Fibroblast of lung (primary cell): ENCODE measurements at regions not wholly inside any gene's neighbourhood (a gene's known extent, or its start where the extent isn't known, plus 50 kb on each side); places are given as distances from the start of the nearest gene placed in this dataset.

ENCODE experiments used
- DNase-seq, 2 donors: peaks; one replicate each; pipeline versions ENCODE4 v3.0.0 to v3.0.0-alpha.2; 2010; ENCODE audit warnings: low read depth in 2 of 2
- H2AFZ ChIP-seq: 2 replicates; pipeline ENCODE4 v1.5.1; 2012; ENCODE audit warnings: low read length, control low read depth, inconsistent platforms
- H3K27ac ChIP-seq: 2 replicates; pipeline ENCODE4 v1.5.1; 2011; ENCODE audit warnings: low read length, control low read depth; ENCODE audit not compliant: insufficient read depth
- H3K27me3 ChIP-seq: 2 replicates; pipeline ENCODE4 v1.5.1; 2011; ENCODE audit warnings: mild to moderate bottlenecking, low read length; ENCODE audit not compliant: control insufficient read depth, insufficient read depth
- H3K36me3 ChIP-seq: 2 replicates; pipeline ENCODE4 v1.5.1; 2011; ENCODE audit warnings: low read length; ENCODE audit not compliant: control insufficient read depth, insufficient read depth
- H3K4me1 ChIP-seq: 2 replicates; pipeline ENCODE4 v1.5.1; 2011; ENCODE audit warnings: low read length; ENCODE audit not compliant: control insufficient read depth, insufficient read depth; ENCODE audit errors: extremely low read depth
- H3K4me2 ChIP-seq: 2 replicates; pipeline ENCODE4 v1.5.1; 2011; ENCODE audit warnings: low read length, control low read depth; ENCODE audit not compliant: insufficient read depth; ENCODE audit errors: extremely low read depth
- H3K4me3 ChIP-seq, 4 experiments: fragments of 200-600 bp in 1 of 4; sonication (generic) in 1 of 4; replicated peaks in 1 of 4; 2 replicates each; pipeline ENCODE4 v1.5.1; 2011 to 2016; ENCODE audit warnings: low read length in 4 of 4, low read depth in 3 of 4, mild to moderate bottlenecking in 3 of 4, control low read depth in 2 of 4, inconsistent platforms in 1 of 4, mixed read lengths in 1 of 4; ENCODE audit not compliant: insufficient read depth in 1 of 4; ENCODE audit errors: control extremely low read depth in 1 of 4
- H3K79me2 ChIP-seq: 2 replicates; pipeline ENCODE4 v1.5.1; 2012; ENCODE audit warnings: mild to moderate bottlenecking, low read length, inconsistent platforms; ENCODE audit not compliant: control insufficient read depth, insufficient read depth
- H3K9ac ChIP-seq: 2 replicates; pipeline ENCODE4 v1.5.1; 2011; ENCODE audit warnings: mild to moderate bottlenecking, low read length, control low read depth; ENCODE audit not compliant: insufficient read depth
- H3K9me3 ChIP-seq: 2 replicates; pipeline ENCODE4 v1.5.1; 2012; ENCODE audit warnings: low read depth, low read length; ENCODE audit not compliant: control insufficient read depth, insufficient read depth
- H4K20me1 ChIP-seq: 2 replicates; pipeline ENCODE4 v1.5.1; 2011; ENCODE audit warnings: low read length; ENCODE audit not compliant: control insufficient read depth, insufficient read depth; ENCODE audit errors: extremely low read depth
- EZH2 ChIP-seq: IDR thresholded peaks from 2 replicates; pipeline ENCODE4 v1.5.1; 2012; ENCODE audit warnings: low read length, control low read depth, mild to moderate bottlenecking; ENCODE audit errors: missing control alignments
- TF ChIP-seq, protein P1 (sequence below), 2 donors: IDR thresholded peaks in 1 of 2; conservative IDR thresholded peaks in 1 of 2; 1 replicate in 1 of 2; 2 replicates in 1 of 2; pipeline ENCODE4 v1.5.1; 2011 to 2012; ENCODE audit warnings: low read length in 2 of 2, control low read depth in 1 of 2, inconsistent platforms in 1 of 2, low read depth in 1 of 2, mild to moderate bottlenecking in 1 of 2

DNA sequence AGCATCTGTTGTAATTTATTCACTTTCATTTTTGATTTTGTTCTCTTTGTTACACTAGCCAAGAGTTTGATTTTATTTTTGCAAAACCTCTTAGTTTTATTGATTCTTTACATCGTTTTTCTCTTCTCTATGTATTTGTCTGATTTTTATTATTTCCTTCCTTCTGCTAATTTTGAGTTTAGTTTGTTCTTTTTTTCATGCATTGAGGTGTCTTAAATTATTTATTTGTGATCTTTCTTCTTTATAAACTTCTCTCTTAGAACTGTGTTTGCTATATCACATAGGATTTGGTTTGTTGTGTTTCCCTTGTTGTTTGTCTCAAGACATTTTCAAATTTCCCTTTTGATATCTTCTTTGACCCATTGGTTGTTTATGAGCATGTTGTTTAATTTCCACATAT, 51.7 kb upstream of the NFKBIA start:
- Histone ChIP-seq H3K79me2 (no peaks in the 10 kb centered on the region), H3K36me3 (no peaks in the 10 kb centered on the region), H3K27me3 (no peaks in the 10 kb centered on the region), H3K27ac (no peak overlapping the region), H4K20me1 (no peaks in the 10 kb centered on the region), H3K4me2 (no peak overlapping the region), H2AFZ (no peak overlapping the region), H3K4me1 (no peaks in the 10 kb centered on the region), H3K9me3 (no peaks in the 10 kb centered on the region), H3K9ac (no peak overlapping the region), H3K4me3 (no peak overlapping the region)
- TF ChIP-seq, protein P1, sequence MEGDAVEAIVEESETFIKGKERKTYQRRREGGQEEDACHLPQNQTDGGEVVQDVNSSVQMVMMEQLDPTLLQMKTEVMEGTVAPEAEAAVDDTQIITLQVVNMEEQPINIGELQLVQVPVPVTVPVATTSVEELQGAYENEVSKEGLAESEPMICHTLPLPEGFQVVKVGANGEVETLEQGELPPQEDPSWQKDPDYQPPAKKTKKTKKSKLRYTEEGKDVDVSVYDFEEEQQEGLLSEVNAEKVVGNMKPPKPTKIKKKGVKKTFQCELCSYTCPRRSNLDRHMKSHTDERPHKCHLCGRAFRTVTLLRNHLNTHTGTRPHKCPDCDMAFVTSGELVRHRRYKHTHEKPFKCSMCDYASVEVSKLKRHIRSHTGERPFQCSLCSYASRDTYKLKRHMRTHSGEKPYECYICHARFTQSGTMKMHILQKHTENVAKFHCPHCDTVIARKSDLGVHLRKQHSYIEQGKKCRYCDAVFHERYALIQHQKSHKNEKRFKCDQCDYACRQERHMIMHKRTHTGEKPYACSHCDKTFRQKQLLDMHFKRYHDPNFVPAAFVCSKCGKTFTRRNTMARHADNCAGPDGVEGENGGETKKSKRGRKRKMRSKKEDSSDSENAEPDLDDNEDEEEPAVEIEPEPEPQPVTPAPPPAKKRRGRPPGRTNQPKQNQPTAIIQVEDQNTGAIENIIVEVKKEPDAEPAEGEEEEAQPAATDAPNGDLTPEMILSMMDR (conservative IDR thresholded peaks at IDR 0.05 in 1 of 2, IDR thresholded peaks at IDR 0.05 in 1 of 2; ENCODE audit: low read depth in 1 of 2, low read length in 2 of 2): no peak
- no peak for TF ChIP-seq EZH2
- no peak for DNase-seq

DNA sequence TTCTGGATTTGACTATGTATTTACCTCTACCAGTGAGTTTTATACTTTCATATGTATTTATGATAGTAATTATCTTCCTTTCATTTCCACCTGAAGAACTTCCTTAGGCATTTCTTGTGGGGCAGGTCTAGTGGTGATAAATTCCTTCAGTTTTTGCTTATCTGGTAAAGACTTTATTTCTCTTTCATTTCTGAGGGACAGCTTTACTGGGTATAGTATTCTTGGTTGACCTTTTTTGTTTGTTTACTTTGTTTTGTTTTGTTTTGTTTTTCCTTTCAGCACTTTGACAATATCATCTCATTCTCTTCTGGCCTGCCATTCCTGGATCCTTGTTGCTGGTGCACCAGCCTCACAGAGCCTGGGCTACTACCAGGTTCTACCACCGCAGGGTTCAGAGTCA, 53.9 kb upstream of the NFKBIA start:
- H3K27ac ChIP-seq: no peak overlapping the region

DNA sequence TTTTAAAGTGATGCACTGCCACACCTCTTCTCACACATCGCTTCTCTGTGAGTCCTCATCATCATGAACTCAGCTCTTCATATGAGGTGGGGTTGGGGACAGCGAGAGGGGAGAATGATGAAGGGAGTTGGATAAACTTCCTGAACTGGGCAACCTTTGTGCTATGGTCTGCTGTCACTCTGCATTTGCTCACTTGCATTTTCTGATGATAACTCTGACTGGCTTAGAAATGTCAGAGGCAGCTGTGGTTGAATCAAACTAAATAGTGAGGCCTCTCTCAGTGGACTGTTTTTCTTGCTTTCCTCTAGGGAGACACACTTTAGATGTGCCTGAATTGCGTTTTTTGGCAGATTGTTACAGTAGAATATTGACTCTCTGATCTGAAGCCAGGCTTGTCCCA, 55.2 kb upstream of the NFKBIA start:
- Histone ChIP-seq H3K9ac (no peak overlapping the region), H3K4me3 (no peak overlapping the region), H3K36me3 (no peaks in the 10 kb centered on the region), H3K79me2 (no peaks in the 10 kb centered on the region), H3K27me3 (no peaks in the 10 kb centered on the region), H3K4me1 (no peaks in the 10 kb centered on the region), H4K20me1 (no peaks in the 10 kb centered on the region), H2AFZ (no peak overlapping the region), H3K4me2 (no peak overlapping the region), H3K9me3 (no peaks in the 10 kb centered on the region), H3K27ac (no peak overlapping the region)
- no peak for TF ChIP-seq EZH2
- TF ChIP-seq, protein P1 (conservative IDR thresholded peaks at IDR 0.05 in 1 of 2, IDR thresholded peaks at IDR 0.05 in 1 of 2; ENCODE audit: low read depth in 1 of 2, low read length in 2 of 2): no peak
- DNase-seq: no peak

More for the DNA sequence above, 53.9 kb upstream of the NFKBIA start:
- Histone ChIP-seq H3K4me3 (no peak overlapping the region), H3K4me1 (no peaks in the 10 kb centered on the region), H3K36me3 (no peaks in the 10 kb centered on the region), H3K9ac (no peak overlapping the region), H3K79me2 (no peaks in the 10 kb centered on the region), H3K4me2 (no peak overlapping the region), H4K20me1 (no peaks in the 10 kb centered on the region), H2AFZ (no peak overlapping the region), H3K9me3 (no peaks in the 10 kb centered on the region), H3K27me3 (no peaks in the 10 kb centered on the region)
- TF ChIP-seq, protein P1 (conservative IDR thresholded peaks at IDR 0.05 in 1 of 2, IDR thresholded peaks at IDR 0.05 in 1 of 2; ENCODE audit: low read depth in 1 of 2, low read length in 2 of 2): no peak
- TF ChIP-seq EZH2: no peak
- DNase-seq: no peak
